Hippocampal formation (tissue), 2 donors: ENCODE measurements at regions not wholly inside any gene's neighbourhood (a gene's known extent, or its start where the extent isn't known, plus 50 kb on each side); places are given as distances from the start of the nearest gene placed in this dataset.

Experiments used
- DNase-seq, 2 donors: peaks; one replicate each; lab custom pipeline; 2025; lab: John Stamatoyannopoulos, UW

GRCh38 chr3:193827871-193828270, 234.9 kb downstream of the OPA1 start:
- DNase-seq: no peak

GRCh38 chr3:193828477-193828876, 235.5 kb downstream of the OPA1 start:
- DNase-seq: no peak

GRCh38 chr3:193829781-193830180, 236.8 kb downstream of the OPA1 start:
- DNase-seq: no peak

- peak; percentile 10 to 16 for DNase-seq
Observed at GRCh38 chr3:193830791-193831191, 237.8 kb downstream of the OPA1 start.

GRCh38 chr3:193831495-193832455, 238.8 kb downstream of the OPA1 start:
- peak; percentile 21 to 55 for DNase-seq

- no peak for DNase-seq
Observed at GRCh38 chr3:193832833-193833413, 239.9 kb downstream of the OPA1 start.

- DNase-seq: no peak
Observed at GRCh38 chr3:193833592-193833991, 240.6 kb downstream of the OPA1 start.

- DNase-seq: no peak
Observed at GRCh38 chr3:193835414-193835813, 242.4 kb downstream of the OPA1 start.

GRCh38 chr3:193836511-193836910, 243.5 kb downstream of the OPA1 start:
- no peak for DNase-seq

- no peak for DNase-seq
Observed at GRCh38 chr3:193836918-193837317, 243.9 kb downstream of the OPA1 start.

GRCh38 chr3:193837347-193837827, 244.4 kb downstream of the OPA1 start:
- DNase-seq: no peak

GRCh38 chr3:193840111-193840641, 247.2 kb downstream of the OPA1 start:
- DNase-seq: no peak

GRCh38 chr3:193841581-193841980, 248.6 kb downstream of the OPA1 start:
- no peak for DNase-seq

GRCh38 chr3:193842029-193842798, 249.2 kb downstream of the OPA1 start:
- no peak for DNase-seq

- no peak for DNase-seq
Observed at GRCh38 chr3:193842832-193843473, 249.9 kb downstream of the OPA1 start.

- no peak for DNase-seq
Observed at GRCh38 chr3:193843474-193844301, 250.7 kb downstream of the OPA1 start.

GRCh38 chr3:193844472-193844871, 251.5 kb downstream of the OPA1 start:
- no peak for DNase-seq

- no peak for DNase-seq
Observed at GRCh38 chr3:193845144-193845543, 252.1 kb downstream of the OPA1 start.

- DNase-seq: no peak
Observed at GRCh38 chr3:193846569-193846968, 253.6 kb downstream of the OPA1 start.

- no peak for DNase-seq
Observed at GRCh38 chr3:193847402-193847801, 254.4 kb downstream of the OPA1 start.

GRCh38 chr3:193848547-193848946, 255.5 kb downstream of the OPA1 start:
- DNase-seq: no peak
